ENCODE measurements at regions not wholly inside any gene's neighbourhood (a gene's known extent, or its start where the extent isn't known, plus 50 kb on each side); places are given as distances from the start of the nearest gene placed in this dataset.
"Not testable (repeated sequence)": the region's sequence is repeated elsewhere in the genome, so short reads cannot be mapped to it uniquely, and the experiment has no call there.

GRCh38 chr12:131599190-131600159, 111.4 kb upstream of the SFSWAP start:
- Histone ChIP-seq H3K4me3 (ENCODE audit: low read length) (no peak overlapping the region), H3K9me2 (ENCODE audit: insufficient read depth, low read length) (no peaks in the 10 kb centered on the region), H3K79me2 (replicated peaks; ENCODE audit: insufficient read depth, low read length) (no peaks in the 10 kb centered on the region), H3K9ac (ENCODE audit: low read length) (no peak overlapping the region), H2AFZ (ENCODE audit: low read depth, low read length) (no peak overlapping the region), H4K20me1 (ENCODE audit: insufficient read depth) (no peaks in the 10 kb centered on the region), H3K27me3 (ENCODE audit: insufficient read depth, low read depth, low read length) (no peaks in the 10 kb centered on the region), H3K9me3 (ENCODE audit: low read length) (no peaks in the 10 kb centered on the region), H3K36me3 (ENCODE audit: insufficient read depth, low read length) (no peaks in the 10 kb centered on the region), H3K27ac (ENCODE audit: low read length) (no peak overlapping the region), H3F3A (ENCODE audit: insufficient read depth, low read length, poor library complexity, severe bottlenecking) (no peaks in the 10 kb centered on the region), H3K4me2 (ENCODE audit: low read length) (no peak overlapping the region)
- TF ChIP-seq RAD21 (conservative IDR thresholded peaks at IDR 0.05) (no peak), SMC3 (conservative IDR thresholded peaks at IDR 0.05; ENCODE audit: poor library complexity) (no peak), MXI1 (conservative IDR thresholded peaks at IDR 0.05; ENCODE audit: poor library complexity, severe bottlenecking) (no peak), REST (IDR thresholded peaks at IDR 0.05; ENCODE audit: borderline replicate concordance) (no peak), POLR2AphosphoS5 (IDR thresholded peaks at IDR 0.05) (no peak), TAF1 (IDR thresholded peaks at IDR 0.05; ENCODE audit: low read depth) (no peak), EZH2 (IDR thresholded peaks at IDR 0.05; ENCODE audit: borderline replicate concordance, insufficient read depth, low read length, poor library complexity, severe bottlenecking) (no peak), EP300 (conservative IDR thresholded peaks at IDR 0.05; ENCODE audit: poor library complexity, severe bottlenecking) (no peak)

GRCh38 chr12:131600160-131600532, 110.7 kb upstream of the SFSWAP start:
- H3K27me3 ChIP-seq (ENCODE audit: insufficient read depth, low read depth, low read length), result no peaks in the 10 kb centered on the region
- no peaks in the 10 kb centered on the region for H3K36me3 ChIP-seq (ENCODE audit: insufficient read depth, low read length)
- H3K79me2 ChIP-seq (replicated peaks; ENCODE audit: insufficient read depth, low read length), result no peaks in the 10 kb centered on the region
- H3K9ac ChIP-seq (ENCODE audit: low read length), result no peak overlapping the region
- no peak overlapping the region for H2AFZ ChIP-seq (ENCODE audit: low read depth, low read length)
- H4K20me1 ChIP-seq (ENCODE audit: insufficient read depth), result no peaks in the 10 kb centered on the region
- no peaks in the 10 kb centered on the region for H3F3A ChIP-seq (ENCODE audit: insufficient read depth, low read length, poor library complexity, severe bottlenecking)
- H3K9me3 ChIP-seq (ENCODE audit: low read length), result no peaks in the 10 kb centered on the region
- H3K27ac ChIP-seq (ENCODE audit: low read length), result no peak overlapping the region
- no peak overlapping the region for H3K4me3 ChIP-seq (ENCODE audit: low read length)
- H3K4me2 ChIP-seq (ENCODE audit: low read length), result no peak overlapping the region
- H3K9me2 ChIP-seq (ENCODE audit: insufficient read depth, low read length), result no peaks in the 10 kb centered on the region
- TF ChIP-seq CTCF (IDR thresholded peaks at IDR 0.05; ENCODE audit: poor library complexity, severe bottlenecking), result no peak
- peak; percentile 89 for TF ChIP-seq REST (IDR thresholded peaks at IDR 0.05; ENCODE audit: borderline replicate concordance)
- TF ChIP-seq TAF1 (IDR thresholded peaks at IDR 0.05; ENCODE audit: low read depth), result no peak

- H3K27me3 ChIP-seq (ENCODE audit: insufficient read depth, low read depth, low read length); H3K4me2 ChIP-seq (ENCODE audit: low read length); H3K27ac ChIP-seq (ENCODE audit: low read length); H3K9me3 ChIP-seq (ENCODE audit: low read length); H3K9ac ChIP-seq (ENCODE audit: low read length); H4K20me1 ChIP-seq (ENCODE audit: insufficient read depth); H2AFZ ChIP-seq (ENCODE audit: low read depth, low read length); H3K79me2 ChIP-seq (replicated peaks; ENCODE audit: insufficient read depth, low read length); H3K36me3 ChIP-seq (ENCODE audit: insufficient read depth, low read length); H3K4me3 ChIP-seq (ENCODE audit: low read length); H3F3A ChIP-seq (ENCODE audit: insufficient read depth, low read length, poor library complexity, severe bottlenecking); H3K9me2 ChIP-seq (ENCODE audit: insufficient read depth, low read length): not testable (repeated sequence)
Observed at GRCh38 chr12:131601499-131601898, 109.4 kb upstream of the SFSWAP start.

Measured in neural cell (in vitro differentiated cells).